Heart left ventricle (tissue), 13 donors: ENCODE measurements at regions not wholly inside any gene's neighbourhood (a gene's known extent, or its start where the extent isn't known, plus 50 kb on each side); places are given as distances from the start of the nearest gene placed in this dataset.

Experiments used
- POLR2A ChIP-seq, 2 donors: fragments of 450-650 bp; IDR thresholded peaks; one replicate each; pipeline ENCODE4 v1.6.1; 2017; ENCODE audit warnings: antibody characterized with exemption in 2 of 2, mild to moderate bottlenecking in 2 of 2, moderate library complexity in 2 of 2
- TF ChIP-seq, protein P1 (sequence below), 12 donors: fragments of 200-600 bp; sonication (generic) in 4 of 12; IDR thresholded peaks; one replicate each; pipeline versions ENCODE4 v1.5.0 to v1.8.0; 2018 to 2022; ENCODE audit warnings: antibody characterized with exemption in 12 of 12, mild to moderate bottlenecking in 5 of 12
- donor health status: ischemic (EF 13 %, LVEDD 7.1; RV severe dilation, severe dysfunction).
- donor health status: DM: no; HTN: yes; CAD: no.
- donor health status: DM: no; HTN: no; CAD: no.
- donor health status: ischemic (EF 25% LVEDD 6.9; RV normal size, moderate dysfunction).
- donor health status: ischemic (EF 25% LVEDD 5.7; RV mildly dilated, moderate dysfunction).
- donor health status: ischemic (EF 35%, LVEDD 5.7; RV mildly dilated, moderate dysfunction).
- donor health status: nonischemic (EF 11% LVEDD 7.7; RV severe dilation, severe dysfunction).
- donor health status: DM: yes; HTN: yes; CAD: no.
- donor health status: PGD.
- donor health status: ischemic (EF 29% LVEDD 5.4; RV normal size, mild dysfunction).
- donor health status: nonischemic (EF 23%, LVEDD 6.1; RV moderate dilation, normal function).

DNA sequence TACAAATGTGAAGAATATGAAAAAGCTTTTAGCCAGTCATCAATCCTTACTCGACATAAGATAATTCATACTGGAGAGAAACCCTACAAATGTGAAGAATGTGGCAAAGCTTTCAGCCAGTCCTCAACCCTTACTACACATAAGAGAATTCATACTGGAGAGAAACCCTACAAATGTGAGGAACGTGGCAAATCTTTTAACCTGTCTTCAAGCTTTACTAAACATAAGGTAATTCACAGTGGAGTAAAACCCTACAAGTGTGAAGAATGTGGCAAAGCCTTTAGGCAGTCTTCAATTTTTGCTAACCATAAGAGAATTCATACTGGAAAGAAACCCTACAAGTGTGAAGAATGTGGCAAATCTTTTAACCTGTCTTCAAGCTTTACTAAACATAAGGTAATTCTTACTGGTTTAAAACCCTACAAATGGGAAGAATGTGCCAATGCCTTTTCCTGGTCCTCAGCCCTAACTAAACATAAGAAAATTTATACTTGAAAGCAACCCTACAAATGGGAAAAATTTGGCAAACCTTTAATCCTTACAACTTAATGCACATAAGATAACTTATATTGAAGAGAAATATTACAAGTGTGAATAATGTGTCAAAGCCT, 74.1 kb upstream of the ZNF681 start:
- TF ChIP-seq, protein P1, sequence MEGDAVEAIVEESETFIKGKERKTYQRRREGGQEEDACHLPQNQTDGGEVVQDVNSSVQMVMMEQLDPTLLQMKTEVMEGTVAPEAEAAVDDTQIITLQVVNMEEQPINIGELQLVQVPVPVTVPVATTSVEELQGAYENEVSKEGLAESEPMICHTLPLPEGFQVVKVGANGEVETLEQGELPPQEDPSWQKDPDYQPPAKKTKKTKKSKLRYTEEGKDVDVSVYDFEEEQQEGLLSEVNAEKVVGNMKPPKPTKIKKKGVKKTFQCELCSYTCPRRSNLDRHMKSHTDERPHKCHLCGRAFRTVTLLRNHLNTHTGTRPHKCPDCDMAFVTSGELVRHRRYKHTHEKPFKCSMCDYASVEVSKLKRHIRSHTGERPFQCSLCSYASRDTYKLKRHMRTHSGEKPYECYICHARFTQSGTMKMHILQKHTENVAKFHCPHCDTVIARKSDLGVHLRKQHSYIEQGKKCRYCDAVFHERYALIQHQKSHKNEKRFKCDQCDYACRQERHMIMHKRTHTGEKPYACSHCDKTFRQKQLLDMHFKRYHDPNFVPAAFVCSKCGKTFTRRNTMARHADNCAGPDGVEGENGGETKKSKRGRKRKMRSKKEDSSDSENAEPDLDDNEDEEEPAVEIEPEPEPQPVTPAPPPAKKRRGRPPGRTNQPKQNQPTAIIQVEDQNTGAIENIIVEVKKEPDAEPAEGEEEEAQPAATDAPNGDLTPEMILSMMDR (IDR thresholded peaks at IDR 0.05), result no peak
- no peak for TF ChIP-seq POLR2A (IDR thresholded peaks at IDR 0.05)
